HG03103 (cell line): ENCODE measurements at regions not wholly inside any gene's neighbourhood (a gene's known extent, or its start where the extent isn't known, plus 50 kb on each side); places are given as distances from the start of the nearest gene placed in this dataset.

ENCODE experiments used
- ATAC-seq: cut with Tn5 transposase; IDR thresholded peaks from one replicate; pipeline ENCODE4 v1.9.1; 2021; ENCODE audit warnings: low read depth; ENCODE audit not compliant: unreplicated experiment

DNA sequence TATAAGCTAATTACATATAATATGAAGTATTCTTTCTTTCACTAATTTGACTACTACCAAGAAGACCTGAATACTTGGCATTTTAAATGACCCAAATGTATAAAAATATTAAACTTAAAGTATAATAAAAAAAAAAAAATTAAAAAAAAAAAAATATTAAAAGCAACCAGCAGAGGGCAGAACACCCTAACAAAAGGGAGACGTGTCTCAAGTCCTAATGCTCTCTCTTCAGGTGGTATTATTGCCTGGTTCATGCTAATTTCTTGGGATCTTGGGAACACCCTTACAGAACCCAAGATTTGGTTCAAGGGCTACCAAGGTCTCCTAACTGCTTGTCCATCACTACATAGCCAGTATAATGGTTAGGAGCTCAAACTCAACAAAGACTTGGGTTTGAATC is 754.8 kb downstream of the RAB28 start:
- no peak for ATAC-seq

DNA sequence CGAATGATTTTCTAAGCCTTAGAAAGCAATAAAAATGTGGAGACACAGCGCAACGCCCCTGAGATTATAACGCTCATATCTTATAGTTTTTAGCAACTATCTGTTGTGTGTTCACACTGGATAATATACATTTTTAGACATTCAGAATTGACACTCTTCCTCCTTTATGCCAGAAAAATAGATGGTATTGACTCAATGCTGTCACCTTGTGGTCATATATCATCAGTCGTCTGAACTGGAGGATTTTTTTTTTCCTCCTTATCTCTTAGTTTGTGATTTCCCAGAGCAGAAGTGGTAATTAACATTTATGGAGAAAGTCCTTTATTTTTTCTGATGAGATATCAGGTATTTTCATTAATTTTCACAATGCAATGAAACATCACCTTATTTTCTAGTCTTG is 759.6 kb downstream of the RAB28 start:
- ATAC-seq: no peak

DNA sequence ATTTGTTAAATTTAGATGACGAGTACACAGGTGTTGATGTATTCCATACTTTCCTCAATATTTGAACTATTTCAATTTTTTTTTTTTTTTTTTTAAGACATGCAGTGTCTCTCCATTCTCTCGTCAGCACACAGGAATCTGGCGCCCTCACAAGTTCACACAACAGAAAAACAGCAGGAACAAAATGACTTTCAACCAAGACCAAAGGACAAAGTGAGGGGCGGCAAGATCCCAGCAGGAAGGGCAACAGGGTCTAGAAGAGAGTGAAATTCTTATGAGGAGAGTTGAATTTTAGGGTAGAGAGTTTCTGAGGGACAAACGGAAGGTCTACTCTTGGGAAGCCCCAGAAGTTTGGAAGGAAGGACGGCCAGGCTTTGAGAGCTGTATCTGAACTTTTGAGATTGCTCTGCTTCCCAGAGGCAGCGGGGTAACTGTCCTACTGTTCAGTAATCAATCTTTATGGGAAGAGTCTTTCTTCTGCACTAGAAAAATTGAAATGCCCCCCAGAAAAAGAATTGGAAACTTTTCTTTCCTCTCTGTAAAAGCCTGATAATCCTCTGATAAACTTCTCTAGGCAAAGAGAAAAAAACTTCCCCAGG is 760.2 kb downstream of the RAB28 start:
- ATAC-seq: no peak

DNA sequence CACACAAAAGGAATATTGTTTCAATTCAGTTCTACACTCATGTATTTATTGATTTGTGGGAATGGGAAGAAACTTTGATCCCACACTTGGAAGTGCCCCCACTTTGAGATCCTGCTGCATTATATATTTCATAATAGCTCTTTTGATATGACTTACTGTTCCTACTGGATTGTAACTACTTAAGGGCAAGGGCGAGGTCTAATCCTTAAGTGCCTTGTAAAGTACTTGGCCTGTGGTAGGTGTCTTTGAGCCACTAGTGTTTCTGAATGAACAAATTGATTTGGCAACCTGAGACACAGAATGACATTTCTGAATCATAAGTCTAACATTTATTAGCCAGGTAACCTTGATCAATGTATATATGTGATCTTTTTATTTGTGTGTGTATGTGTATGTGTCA is 767.2 kb downstream of the RAB28 start:
- ATAC-seq: no peak

DNA sequence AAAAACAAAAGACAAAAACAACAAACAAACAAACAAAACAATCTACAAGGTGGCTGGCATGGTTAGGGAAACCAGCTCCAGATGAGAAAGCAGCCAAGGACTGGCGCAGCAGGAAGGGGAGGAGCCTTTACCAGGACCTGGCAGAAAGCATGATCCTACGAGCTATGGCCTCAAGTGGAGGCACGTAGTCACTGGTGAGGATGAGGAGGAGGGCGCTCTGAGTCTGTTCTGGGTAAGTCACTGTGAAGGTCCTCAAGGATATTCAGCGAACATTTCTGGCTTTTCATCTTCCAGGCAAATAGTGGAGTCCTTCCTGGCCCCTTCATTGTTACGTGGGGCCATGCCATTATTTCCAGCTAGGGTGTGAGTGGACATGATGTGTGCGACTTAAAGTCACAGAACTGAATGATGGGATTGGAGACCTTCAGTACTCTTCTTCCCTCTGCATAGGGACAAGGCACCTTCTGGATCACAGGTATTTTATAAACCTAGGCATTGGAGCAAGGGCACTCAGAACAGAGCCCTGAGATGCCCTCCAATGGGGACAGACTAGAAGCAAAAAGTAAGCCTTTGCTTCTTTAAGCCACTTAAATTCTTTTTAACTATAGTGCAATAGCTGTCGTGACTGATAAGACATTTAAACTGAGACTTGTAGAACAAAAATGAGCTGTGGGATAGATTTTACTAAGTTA is 771.3 kb downstream of the RAB28 start:
- ATAC-seq: no peak

DNA sequence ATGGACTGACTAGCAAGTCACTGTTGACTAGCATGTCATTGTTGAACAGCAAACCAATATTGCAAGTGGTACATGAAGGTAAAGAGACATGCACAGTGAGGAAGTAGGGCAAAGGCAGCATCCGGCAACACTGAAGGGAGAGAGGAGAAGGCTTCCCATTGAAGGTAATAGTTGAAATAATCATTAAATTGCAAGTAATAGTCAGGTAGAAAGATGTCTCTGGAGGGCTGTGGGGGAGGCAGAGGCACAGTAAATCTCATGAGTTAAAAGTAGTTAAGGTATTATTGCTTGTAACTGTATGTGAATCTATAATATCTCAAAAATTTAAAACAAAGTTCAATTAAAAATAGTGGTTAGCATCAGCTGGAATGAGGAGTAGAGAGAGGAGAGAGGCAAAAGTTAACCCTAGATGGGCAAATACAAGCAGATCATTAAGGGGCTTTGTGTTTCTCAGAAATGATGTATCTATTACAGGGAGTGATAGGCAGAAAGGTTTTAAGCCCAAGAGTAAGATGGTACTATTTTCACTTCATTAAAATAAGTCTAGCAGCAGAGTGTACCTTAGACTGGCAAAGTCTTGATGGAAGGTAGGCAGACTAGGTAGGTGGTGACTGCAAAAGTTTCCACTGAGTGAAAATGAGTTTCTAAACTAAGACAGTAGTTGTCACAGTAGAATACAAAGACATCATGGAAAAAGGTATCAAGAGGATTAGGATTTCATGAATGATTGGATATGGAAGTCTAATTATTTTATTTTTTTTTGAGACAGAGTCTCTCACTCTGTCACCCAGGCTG is 776.6 kb downstream of the RAB28 start:
- no peak for ATAC-seq

DNA sequence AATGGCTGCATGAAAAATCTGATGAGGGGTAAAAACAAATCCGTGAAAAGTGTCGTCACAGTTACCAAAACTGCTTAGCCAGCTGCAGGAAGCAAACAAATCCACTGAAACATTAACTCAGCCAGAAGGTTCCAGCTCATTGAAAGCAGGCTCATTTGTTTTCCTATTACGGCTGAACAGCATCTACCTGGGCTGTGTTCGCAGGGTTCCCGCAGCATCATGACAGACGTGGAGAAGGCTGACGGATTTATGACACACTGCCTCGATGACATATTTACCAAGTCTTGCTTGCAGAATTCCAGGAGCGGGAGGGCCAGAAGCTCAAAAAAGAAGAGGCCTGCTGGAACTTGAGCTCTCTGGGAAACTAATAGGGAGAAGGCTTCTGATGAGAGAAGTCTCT is 781.1 kb downstream of the RAB28 start:
- ATAC-seq: no peak

DNA sequence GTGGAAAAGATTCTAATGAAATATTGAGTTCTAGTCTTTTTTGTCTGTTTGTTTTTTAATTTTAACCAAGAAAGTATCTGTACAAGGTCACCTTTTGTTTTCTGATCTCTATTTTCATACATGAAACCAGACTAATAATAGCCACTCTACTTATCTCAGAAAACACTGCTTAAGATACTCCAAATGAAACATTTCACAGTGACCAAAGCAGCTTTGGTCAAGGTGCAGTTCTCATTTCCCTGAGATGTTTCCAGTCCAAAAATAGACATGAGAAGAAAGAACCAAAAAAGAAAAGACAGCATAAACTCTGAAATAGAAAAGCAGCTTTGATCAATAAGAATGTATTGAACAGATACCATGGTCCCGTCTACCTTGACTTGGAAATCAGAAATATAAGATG is 782.8 kb downstream of the RAB28 start:
- peak; percentile 48 for ATAC-seq

DNA sequence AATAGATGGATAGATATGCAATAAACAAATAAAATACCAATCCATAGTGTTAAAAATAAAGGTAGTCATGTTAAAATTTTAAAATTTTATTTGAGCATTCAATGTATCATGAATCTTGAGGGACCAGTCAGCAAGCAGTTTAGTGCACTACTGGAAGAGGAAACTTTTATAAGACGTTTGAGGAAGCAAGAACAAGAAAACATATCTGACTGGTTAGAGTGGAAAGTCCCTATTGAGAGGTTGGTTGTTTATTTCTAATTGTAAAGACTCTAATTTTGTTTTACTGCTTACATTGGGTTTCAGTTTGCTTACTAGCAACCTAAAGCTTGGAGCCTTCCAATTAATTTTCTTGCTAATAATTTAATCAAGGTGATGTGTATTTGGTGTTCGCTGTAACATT is 786.2 kb downstream of the RAB28 start:
- no peak for ATAC-seq

DNA sequence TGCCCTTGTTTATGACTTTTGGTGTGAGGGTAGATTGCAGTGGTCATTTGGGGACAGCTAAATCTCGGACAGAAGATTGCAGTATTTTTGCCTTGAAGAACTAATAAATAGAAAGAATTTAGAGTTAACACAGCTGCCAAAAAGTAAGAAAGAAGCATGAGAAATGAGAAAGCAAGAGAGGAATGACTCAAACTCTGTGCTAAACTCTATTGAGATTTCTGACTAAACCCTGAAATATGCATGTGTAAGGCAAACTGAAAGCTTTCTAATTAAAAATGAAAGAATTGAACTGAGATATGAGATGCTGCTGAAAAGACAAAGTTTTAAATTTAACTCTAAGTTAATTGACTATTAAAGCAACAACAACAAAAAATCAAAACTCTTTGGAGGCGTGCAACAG is 791.3 kb downstream of the RAB28 start:
- ATAC-seq: no peak

DNA sequence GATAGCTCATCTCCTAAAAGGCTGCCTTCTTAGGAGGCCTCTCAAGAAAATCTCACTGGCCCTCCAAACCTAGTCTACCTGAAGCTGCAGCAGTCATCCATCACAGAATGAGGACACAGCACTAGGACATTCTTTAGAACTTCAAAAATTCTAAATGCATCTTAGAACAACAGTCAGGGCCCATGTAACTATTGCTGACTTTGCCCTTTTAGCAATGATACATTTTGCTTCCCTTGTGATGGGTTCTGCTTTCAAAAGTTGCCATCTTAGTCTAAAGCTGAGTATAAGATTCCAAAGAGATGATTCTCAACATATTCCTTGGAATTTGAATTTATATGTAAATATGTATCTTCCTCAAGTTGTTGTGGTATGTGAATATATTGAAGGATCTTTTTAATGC is 793.0 kb downstream of the RAB28 start:
- ATAC-seq: no peak

DNA sequence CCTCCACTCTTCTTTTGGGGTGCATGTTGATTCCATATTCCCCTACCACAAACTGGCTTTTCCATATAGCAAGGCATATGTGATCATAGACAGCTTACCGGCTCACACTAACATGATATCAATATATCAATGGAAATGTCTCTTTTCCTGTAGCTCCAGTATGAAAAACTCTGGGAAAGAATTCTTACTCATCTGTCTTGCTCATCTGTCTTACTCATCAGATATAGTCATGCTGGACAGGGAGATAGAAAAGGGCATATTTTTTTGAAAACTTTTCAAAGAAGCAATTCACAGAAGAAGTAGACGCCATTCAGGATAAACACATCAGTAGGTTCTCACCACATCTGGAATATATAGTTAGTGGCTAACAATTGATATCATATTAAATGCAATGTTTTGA is 794.7 kb downstream of the RAB28 start:
- no peak for ATAC-seq

DNA sequence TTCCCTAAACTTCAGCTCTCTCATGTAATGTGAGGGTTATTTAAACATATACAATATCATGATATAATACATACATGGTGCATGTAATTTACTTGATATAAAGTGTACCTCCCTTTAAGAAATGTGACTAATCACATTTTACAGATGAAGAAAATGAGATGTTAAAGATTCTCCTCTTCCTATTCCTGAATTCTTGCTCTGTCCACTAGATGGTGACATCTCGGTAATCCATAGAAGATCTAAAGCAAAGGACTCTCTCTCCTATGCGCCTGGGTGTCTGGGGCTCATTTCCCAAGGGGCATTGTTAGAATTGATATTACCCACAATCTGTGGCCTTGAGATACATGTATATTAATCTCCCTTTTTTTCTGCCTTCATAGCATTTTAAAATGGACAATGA is 804.9 kb downstream of the RAB28 start:
- ATAC-seq: no peak

DNA sequence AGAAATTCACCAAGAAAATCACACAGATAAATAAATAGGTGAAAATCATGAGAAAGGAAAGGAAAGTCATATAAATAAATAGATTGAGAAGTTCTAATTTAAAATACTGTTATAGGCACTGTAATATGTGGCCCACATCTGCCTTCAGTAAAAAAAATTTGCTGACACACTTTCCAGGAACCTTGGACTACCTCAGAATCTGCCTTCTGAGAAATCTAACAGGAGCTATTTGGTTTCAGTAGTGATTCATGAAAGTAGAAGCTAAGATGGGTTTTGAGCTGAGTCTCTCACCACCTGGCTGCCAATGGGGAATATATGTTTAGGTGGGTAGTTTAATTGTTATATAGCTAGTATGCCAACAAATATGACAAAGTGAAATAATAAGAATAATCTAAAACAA is 810.0 kb downstream of the RAB28 start:
- ATAC-seq: no peak

DNA sequence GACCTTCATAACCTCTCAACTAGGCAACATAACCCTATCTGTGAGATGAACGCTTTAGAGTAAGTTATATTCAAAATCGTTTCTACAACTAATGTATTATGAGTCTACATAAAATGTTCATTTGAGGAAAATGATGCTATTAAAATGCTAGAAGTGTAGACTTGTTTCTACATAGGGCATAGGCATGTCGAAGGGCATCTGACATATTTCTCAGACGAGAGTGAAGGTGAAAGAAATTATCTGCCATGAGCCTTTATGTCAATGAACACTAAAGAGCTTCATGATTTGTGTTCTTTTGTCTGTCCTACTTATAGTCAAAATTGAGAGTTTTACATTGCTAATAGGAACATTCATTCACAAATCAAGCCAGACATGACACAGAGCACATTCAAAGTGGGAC is 811.8 kb downstream of the RAB28 start:
- no peak for ATAC-seq

DNA sequence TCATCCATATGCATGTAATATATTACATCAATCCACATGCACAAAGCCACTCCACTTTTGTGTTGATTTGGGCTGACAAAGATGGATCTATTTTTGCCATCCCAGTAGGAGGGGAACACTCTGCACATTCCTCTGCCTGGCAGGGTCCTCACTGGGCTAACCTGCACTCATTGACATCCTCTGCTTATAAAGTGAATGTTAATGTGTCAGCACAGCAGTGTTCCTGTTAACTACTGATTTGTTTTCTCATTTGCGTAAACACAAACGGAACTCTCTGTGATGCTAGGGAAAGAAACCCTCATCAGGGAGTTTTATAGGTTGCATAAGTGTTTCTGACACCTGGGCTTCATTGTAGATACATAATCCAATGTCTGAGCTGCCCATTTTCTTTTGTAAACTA is 826.0 kb downstream of the RAB28 start:
- no peak for ATAC-seq

DNA sequence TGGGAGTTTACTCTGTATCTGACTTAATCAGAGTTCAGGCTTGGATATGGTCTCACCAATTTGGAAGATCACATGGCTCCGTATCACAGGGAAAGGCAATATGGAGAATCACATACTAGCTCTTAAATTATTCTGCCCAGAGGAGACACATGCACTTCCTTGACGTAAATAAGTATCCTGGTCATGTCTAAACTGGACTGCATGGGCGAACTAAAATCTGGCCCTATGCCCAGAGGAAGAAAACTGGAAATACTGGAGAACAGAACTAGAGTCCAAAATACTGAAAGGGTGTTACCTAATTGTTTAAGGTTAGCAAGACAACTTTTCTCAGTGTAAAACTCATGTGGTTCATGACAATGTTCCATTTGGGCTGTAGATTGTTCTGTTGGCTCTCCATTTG is 832.3 kb downstream of the RAB28 start:
- no peak for ATAC-seq

DNA sequence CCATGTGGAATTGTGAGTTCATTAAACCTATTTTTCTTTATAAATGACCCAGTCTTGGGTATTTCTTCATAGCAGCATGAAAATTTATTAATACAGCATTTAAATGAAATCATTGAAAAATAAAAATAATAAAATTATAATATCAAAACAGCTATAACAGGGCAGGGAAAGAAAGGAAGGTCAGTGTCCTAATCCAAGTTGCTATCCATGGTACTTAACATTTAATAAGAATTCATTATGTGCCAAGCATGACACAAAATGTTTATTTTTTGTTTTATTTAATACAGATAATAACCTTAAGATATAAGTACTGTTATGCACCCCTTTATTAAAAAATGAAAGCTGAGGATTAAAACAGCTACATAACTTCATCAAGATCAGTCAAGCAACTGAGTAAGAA is 838.4 kb downstream of the RAB28 start:
- no peak for ATAC-seq

DNA sequence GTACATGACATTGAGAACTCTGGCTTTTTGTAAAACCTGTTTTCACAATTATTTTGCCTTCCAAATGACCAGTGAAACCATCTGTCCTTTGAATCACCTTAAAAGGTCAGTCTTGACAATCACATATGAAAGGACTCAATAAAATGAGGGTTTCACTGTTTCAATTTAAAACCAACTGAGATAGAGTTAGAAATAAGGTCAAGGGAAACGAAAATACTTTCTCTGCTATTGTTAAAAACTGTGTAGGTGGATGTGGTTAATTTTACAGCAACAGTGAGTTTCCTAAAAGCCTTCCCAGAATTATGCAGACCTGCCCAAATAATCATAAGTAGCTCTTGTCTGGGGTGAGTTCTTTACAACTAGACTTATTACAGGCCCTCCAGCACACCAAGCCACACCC is 839.9 kb downstream of the RAB28 start:
- no peak for ATAC-seq

DNA sequence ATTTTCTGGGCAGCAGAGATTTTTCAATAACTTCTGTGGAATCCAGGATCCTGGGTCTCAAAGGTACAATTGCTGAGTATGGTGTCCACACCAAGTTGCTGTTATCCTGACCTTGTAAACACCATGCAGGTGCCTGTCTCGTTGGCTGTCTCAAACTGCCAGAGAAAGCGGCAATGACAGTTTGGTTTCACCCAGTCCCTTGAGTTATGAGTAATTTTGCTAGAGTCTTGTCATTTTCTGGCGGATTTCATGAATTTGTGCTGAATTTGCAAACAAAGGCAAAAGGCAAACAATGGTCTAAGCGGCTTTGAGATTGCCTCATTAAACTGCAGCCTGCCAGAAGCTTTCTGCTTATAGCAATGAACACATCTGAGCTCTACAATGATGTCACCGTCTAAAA is 847.9 kb downstream of the RAB28 start:
- ATAC-seq: no peak

DNA sequence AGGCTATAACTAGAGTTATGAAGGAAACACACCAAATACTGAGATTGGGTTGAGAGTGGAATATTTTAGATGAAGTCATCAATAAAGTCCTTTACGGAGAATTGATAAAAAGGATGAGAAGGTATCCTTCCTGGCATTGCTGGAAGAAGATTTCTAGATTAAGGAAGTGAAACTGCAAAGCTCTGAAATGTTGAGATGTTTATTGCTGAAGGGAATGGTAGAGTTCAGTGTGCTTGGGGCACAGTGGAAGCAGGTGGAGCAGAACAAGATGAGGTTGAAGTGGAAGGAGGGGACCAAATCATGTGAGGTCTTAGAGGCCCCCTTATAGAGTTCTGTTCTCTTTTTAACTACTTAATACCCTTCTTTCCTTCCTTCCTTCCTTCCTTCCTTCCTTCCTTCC is 848.5 kb downstream of the RAB28 start:
- ATAC-seq: no peak

DNA sequence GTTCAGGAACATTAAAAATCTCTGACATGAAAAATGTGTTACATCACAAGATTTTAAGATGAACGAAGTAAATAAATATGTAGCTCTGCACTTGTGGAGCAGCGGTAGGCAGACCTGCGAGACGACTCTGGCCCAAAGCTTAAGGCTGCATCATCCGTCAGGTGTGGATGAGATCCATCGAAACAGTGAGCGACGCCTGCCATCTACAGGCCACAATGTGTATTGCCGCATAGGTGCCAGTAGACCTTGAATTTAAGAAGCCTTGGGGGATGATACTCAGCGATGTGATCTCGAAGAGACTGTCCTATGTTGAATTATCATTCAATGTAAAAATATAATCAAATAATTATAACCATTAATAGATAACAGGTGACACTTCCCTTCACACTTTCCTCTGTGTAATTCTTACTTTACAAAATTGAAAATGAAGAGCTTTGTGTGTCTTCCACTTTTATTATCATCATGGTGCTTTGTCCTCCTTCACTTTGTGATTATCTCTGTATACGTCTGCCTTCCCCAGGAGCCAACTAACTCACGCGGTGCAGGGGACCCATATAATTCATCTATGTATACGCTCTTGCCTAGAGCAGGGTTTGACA is 851.0 kb downstream of the RAB28 start:
- peak; percentile 99 for ATAC-seq
